Neural cell (in vitro differentiated cells): ENCODE measurements at regions not wholly inside any gene's neighbourhood (a gene's known extent, or its start where the extent isn't known, plus 50 kb on each side); places are given as distances from the start of the nearest gene placed in this dataset.

Experiments
- H2AFZ ChIP-seq: fragments of 200-600, 300-800 bp; sonication (generic), shearing (Covaris generic); 2 replicates; pipeline ENCODE4 v1.6.0; 2014; ENCODE audit warnings: low read depth, mild to moderate bottlenecking, antibody characterized with exemption, low read length, moderate library complexity
- H3F3A ChIP-seq: fragments of 200-600 bp; shearing (Covaris generic); 2 replicates; pipeline ENCODE4 v1.6.1; 2016; ENCODE audit warnings: mild to moderate bottlenecking, moderate library complexity, mixed read lengths, antibody characterized with exemption, low read length; ENCODE audit not compliant: insufficient read depth, poor library complexity, severe bottlenecking
- H3K27ac ChIP-seq: fragments of 200-600, 300-800 bp; sonication (generic), shearing (Covaris generic); 2 replicates; pipeline ENCODE4 v1.5.1; 2014; ENCODE audit warnings: mild to moderate bottlenecking, low read length, moderate library complexity
- H3K27me3 ChIP-seq: fragments of 300-800, 200-600 bp; sonication (generic), shearing (Covaris generic); 2 replicates; pipeline ENCODE4 v1.6.0; 2014; ENCODE audit warnings: mild to moderate bottlenecking, low read depth, low read length, moderate library complexity; ENCODE audit not compliant: insufficient read depth
- H3K36me3 ChIP-seq: fragments of 300-800, 200-600 bp; sonication (generic), shearing (Covaris generic); 2 replicates; pipeline ENCODE4 v1.5.1; 2014; ENCODE audit warnings: mild to moderate bottlenecking, antibody characterized with exemption, low read length, moderate library complexity; ENCODE audit not compliant: insufficient read depth
- H3K4me2 ChIP-seq: fragments of 300-800, 200-600 bp; sonication (generic), shearing (Covaris generic); 2 replicates; pipeline ENCODE4 v1.6.0; 2014; ENCODE audit warnings: mild to moderate bottlenecking, low read length
- H3K4me3 ChIP-seq: fragments of 300-800, 200-600 bp; sonication (generic), shearing (Covaris generic); 2 replicates; pipeline ENCODE4 v1.5.1; 2014; ENCODE audit warnings: mild to moderate bottlenecking, low read length, moderate library complexity
- H3K79me2 ChIP-seq: fragments of 200-600 bp; shearing (Covaris generic); replicated peaks from 2 replicates; pipeline ENCODE4 v1.6.0; 2014; ENCODE audit warnings: mild to moderate bottlenecking, low read length, moderate library complexity; ENCODE audit not compliant: insufficient read depth
- H3K9ac ChIP-seq: fragments of 300-800, 200-600 bp; sonication (generic), shearing (Covaris generic); 2 replicates; pipeline ENCODE4 v1.6.1; 2016; ENCODE audit warnings: mild to moderate bottlenecking, low read length, mixed read lengths
- H3K9me2 ChIP-seq: fragments of 200-600 bp; shearing (Covaris generic); 2 replicates; pipeline ENCODE4 v1.6.1; 2016; ENCODE audit warnings: mild to moderate bottlenecking, low read length, mixed read lengths; ENCODE audit not compliant: insufficient read depth
- H3K9me3 ChIP-seq: fragments of 200-600, 300-800 bp; sonication (generic), shearing (Covaris generic); 2 replicates; pipeline ENCODE4 v1.6.1; 2016; ENCODE audit warnings: mild to moderate bottlenecking, mixed run types, low read length, moderate library complexity, mixed read lengths
- H4K20me1 ChIP-seq: fragments of 200-600 bp; shearing (Covaris generic); 2 replicates; pipeline ENCODE4 v1.6.1; 2016; ENCODE audit warnings: mild to moderate bottlenecking, mixed run types; ENCODE audit not compliant: insufficient read depth
- CTCF ChIP-seq: fragments of 450-650 bp; IDR thresholded peaks from 2 replicates; pipeline ENCODE4 v1.5.1; 2014; ENCODE audit warnings: antibody characterized with exemption, mild to moderate bottlenecking, moderate library complexity; ENCODE audit not compliant: poor library complexity, severe bottlenecking
- EP300 ChIP-seq: fragments of 450-650 bp; conservative IDR thresholded peaks from 2 replicates; pipeline ENCODE4 v1.6.1; 2014; ENCODE audit warnings: antibody characterized with exemption, mild to moderate bottlenecking, moderate library complexity; ENCODE audit not compliant: poor library complexity, severe bottlenecking
- EZH2 ChIP-seq: fragments of 200-600, 300-800 bp; shearing (Covaris generic), sonication (generic); IDR thresholded peaks from 2 replicates; pipeline ENCODE4 v1.6.1; 2014; ENCODE audit warnings: antibody characterized with exemption, low read length, borderline replicate concordance, mild to moderate bottlenecking; ENCODE audit not compliant: insufficient read depth, poor library complexity, severe bottlenecking
- MXI1 ChIP-seq: fragments of 450-650 bp; conservative IDR thresholded peaks from 2 replicates; pipeline ENCODE4 v1.6.1; 2014; ENCODE audit warnings: antibody characterized with exemption, mild to moderate bottlenecking; ENCODE audit not compliant: poor library complexity, severe bottlenecking
- POLR2AphosphoS5 ChIP-seq: IDR thresholded peaks from 2 replicates; pipeline ENCODE4 v1.6.1; 2012
- RAD21 ChIP-seq: fragments of 450-650 bp; conservative IDR thresholded peaks from 2 replicates; pipeline ENCODE4 v1.6.1; 2014; ENCODE audit warnings: antibody characterized with exemption, mild to moderate bottlenecking, moderate library complexity
- REST ChIP-seq: IDR thresholded peaks from 2 replicates; pipeline ENCODE4 v1.6.1; 2012; ENCODE audit warnings: borderline replicate concordance
- SMC3 ChIP-seq: fragments of 450-650 bp; conservative IDR thresholded peaks from 2 replicates; pipeline ENCODE4 v1.6.1; 2014; ENCODE audit warnings: antibody characterized with exemption, mild to moderate bottlenecking, moderate library complexity; ENCODE audit not compliant: poor library complexity
- TAF1 ChIP-seq: IDR thresholded peaks from 2 replicates; pipeline ENCODE4 v1.6.1; 2012; ENCODE audit warnings: low read depth

GRCh38 chr12:27382924-27383323 lies 50.3 kb downstream of the BMAL2 start:
- Histone ChIP-seq H4K20me1 (no peaks in the 10 kb centered on the region), H3K4me3 (no peak overlapping the region), H3F3A (no peaks in the 10 kb centered on the region), H3K4me2 (no peak overlapping the region), H3K79me2 (no peaks in the 10 kb centered on the region), H3K27me3 (no peaks in the 10 kb centered on the region), H2AFZ (no peak overlapping the region), H3K9me3 (no peaks in the 10 kb centered on the region), H3K36me3 (no peaks in the 10 kb centered on the region), H3K9ac (no peak overlapping the region), H3K27ac (no peak overlapping the region), H3K9me2 (no peaks in the 10 kb centered on the region)
- no peak for TF ChIP-seq POLR2AphosphoS5

DNA sequence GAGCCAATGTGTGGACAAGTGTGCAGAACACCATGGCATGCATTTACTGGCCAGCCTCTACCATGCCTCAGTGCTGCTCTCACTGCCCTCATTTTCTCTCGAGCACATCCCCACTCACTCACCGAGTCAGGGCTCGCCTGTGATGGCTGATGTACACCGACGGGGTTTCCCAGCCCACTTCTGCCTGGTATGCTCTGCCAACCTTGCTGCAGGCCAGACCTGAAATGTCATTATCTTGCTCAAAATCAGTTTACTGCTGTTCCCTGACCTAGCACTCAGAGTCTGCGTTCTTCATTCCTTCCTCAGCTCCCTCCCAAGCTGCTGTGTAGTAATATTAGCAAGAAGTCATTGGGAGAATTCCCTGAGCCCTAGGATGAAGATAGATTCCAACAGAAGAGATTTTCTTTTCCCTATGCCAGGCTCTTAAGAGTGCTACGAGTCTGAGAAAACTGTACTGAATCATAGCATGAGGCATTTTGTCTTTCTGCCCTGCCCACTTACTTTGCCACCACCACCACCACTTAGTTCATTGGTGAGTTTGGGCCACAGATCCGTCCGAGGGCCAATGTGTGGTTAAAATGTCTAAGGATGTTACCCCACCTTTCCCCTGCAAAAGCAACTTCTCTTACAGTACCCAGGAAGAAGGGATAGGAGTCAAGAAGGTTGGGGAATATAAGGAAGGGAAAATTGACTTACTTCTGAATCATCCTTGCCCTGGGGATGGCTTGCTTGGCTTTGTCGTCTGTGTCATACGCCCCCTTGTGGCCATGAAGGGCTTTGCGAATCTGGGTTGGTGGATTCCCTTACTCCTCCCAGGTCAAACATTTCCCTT lies 51.0 kb downstream of the BMAL2 start:
- Histone ChIP-seq H3F3A (no peaks in the 10 kb centered on the region), H3K9ac (no peak overlapping the region), H3K9me3 (no peaks in the 10 kb centered on the region), H3K4me2 (no peak overlapping the region), H3K27me3 (no peaks in the 10 kb centered on the region), H4K20me1 (no peaks in the 10 kb centered on the region), H3K9me2 (no peaks in the 10 kb centered on the region), H3K79me2 (no peaks in the 10 kb centered on the region), H2AFZ (no peak overlapping the region), H3K36me3 (no peaks in the 10 kb centered on the region), H3K4me3 (no peak overlapping the region), H3K27ac (no peak overlapping the region)
- TF ChIP-seq TAF1 (no peak), MXI1 (no peak), REST (no peak), EP300 (no peak), RAD21 (peak; percentile 10), EZH2 (no peak), POLR2AphosphoS5 (no peak), CTCF (peak; percentile 43), SMC3 (peak; percentile 34)
